ENCODE measurements at regions not wholly inside any gene's neighbourhood (a gene's known extent, or its start where the extent isn't known, plus 50 kb on each side); places are given as distances from the start of the nearest gene placed in this dataset.

- Histone ChIP-seq H3K4me1 (no peaks in the 10 kb centered on the region), H3K9me3 (no peaks in the 10 kb centered on the region), H3K4me3 (no peak overlapping the region), H3K4me2 (no peak overlapping the region), H3K27ac (no peak overlapping the region)
- no peak for TF ChIP-seq ZC3H11A (IDR thresholded peaks at IDR 0.05)
- 76% methylated on average over 2 of the region's 2 CpGs for WGBS (ENCODE audit: missing lambda C conversion rate)
- FAIRE-seq = no peak
- no peak for DNase-seq (ENCODE audit: low read depth in 1 of 2, low spot score in 1 of 2)
- POLR2A ChIA-PET = no interaction called here
- CTCF ChIA-PET = interaction anchor here (1.0 kb wide), 1 partner anchor 200 kb away, joined by 4 read pairs; no protein-coding TSS in a partner anchor
- no peak for ATAC-seq
These were observed 125.3 kb upstream of the NOX3 start for GRCh38 chr6:155580904-155581303.

GRCh38 chr6:155578251-155578650 is 122.6 kb upstream of the NOX3 start:
- CTCF ChIA-PET = no interaction called here
- DNase-seq (ENCODE audit: low read depth in 1 of 2, low spot score in 1 of 2) = no peak
- no peaks in the 10 kb centered on the region for H3K9me3 ChIP-seq
- no peak overlapping the region for H3K27ac ChIP-seq
- H3K4me2 ChIP-seq = no peak overlapping the region
- no peak for ATAC-seq
- FAIRE-seq = no peak
- TF ChIP-seq FOSL2 (IDR thresholded peaks at IDR 0.05) (no peak), FOSL2 (CRISPR knock-in tag; IDR thresholded peaks at IDR 0.05) (no peak), HOXB5 (CRISPR knock-in tag; IDR thresholded peaks at IDR 0.05) (no peak), CBX8 (IDR thresholded peaks at IDR 0.05) (no peak), E2F6 (IDR thresholded peaks at IDR 0.05; ENCODE audit: borderline replicate concordance, low read depth) (no peak)
- no peaks in the 10 kb centered on the region for H3K4me1 ChIP-seq
- H3K4me3 ChIP-seq = no peak overlapping the region
- POLR2A ChIA-PET = no interaction called here

- POLR2A ChIA-PET = no interaction called here
- no peak for FAIRE-seq
- H3K9me3 ChIP-seq = no peaks in the 10 kb centered on the region
- no peak for ATAC-seq
- H3K4me1 ChIP-seq = peaks cover 7% of the 10 kb centered on the region; the same call in 2 of the 3 replicates
- DNase-seq (ENCODE audit: low read depth in 1 of 2, low spot score in 1 of 2) = no peak
- no peak overlapping the region for H3K4me2 ChIP-seq
- 68% methylated on average over 4 of the region's 4 CpGs for WGBS (ENCODE audit: missing lambda C conversion rate)
- TF ChIP-seq EHF (CRISPR knock-in tag; IDR thresholded peaks at IDR 0.05) (no peak), EP300 (IDR thresholded peaks at IDR 0.05) (no peak), JUN (IDR thresholded peaks at IDR 0.05) (no peak), FOSL2 (IDR thresholded peaks at IDR 0.05) (no peak), FOSL2 (CRISPR knock-in tag; IDR thresholded peaks at IDR 0.05) (no peak), RCOR1 (IDR thresholded peaks at IDR 0.05; ENCODE audit: low read depth, low read length) (no peak), ELK1 (IDR thresholded peaks at IDR 0.05; ENCODE audit: low read depth, low read length) (no peak), HES2 (IDR thresholded peaks at IDR 0.05) (no peak), REST (IDR thresholded peaks at IDR 0.05) (no peak), MAZ (IDR thresholded peaks at IDR 0.05; ENCODE audit: borderline replicate concordance, low read depth, low read length) (no peak), HOXB5 (CRISPR knock-in tag; IDR thresholded peaks at IDR 0.05) (no peak), RNF2 (IDR thresholded peaks at IDR 0.05; ENCODE audit: borderline replicate concordance, low read depth) (no peak), MAX (IDR thresholded peaks at IDR 0.05) (no peak), HOXB13 (CRISPR knock-in tag; IDR thresholded peaks at IDR 0.05; ENCODE audit: low read depth) (no peak), ZFP36 (IDR thresholded peaks at IDR 0.05; ENCODE audit: borderline replicate concordance, partially characterized antibody) (no peak)
- no peak overlapping the region for H3K27ac ChIP-seq
- H3K4me3 ChIP-seq = no peak overlapping the region
- CTCF ChIA-PET = no interaction called here
These were observed 106.3 kb upstream of the NOX3 start for GRCh38 chr6:155561966-155562364.

All from A549 (cell line).